GM18870 (cell line): ENCODE measurements at regions not wholly inside any gene's neighbourhood (a gene's known extent, or its start where the extent isn't known, plus 50 kb on each side); places are given as distances from the start of the nearest gene placed in this dataset.
"Not testable (repeated sequence)": the region's sequence is repeated elsewhere in the genome, so short reads cannot be mapped to it uniquely, and the experiment has no call there.

ENCODE experiments used
- ATAC-seq: cut with Tn5 transposase; IDR thresholded peaks from one replicate; pipeline ENCODE4 v1.9.1; 2021; ENCODE audit warnings: moderate library complexity; ENCODE audit not compliant: unreplicated experiment

GRCh38 chr21:25170681-25171080 lies 436.6 kb downstream of the MRPL39 start:
- no peak for ATAC-seq

DNA sequence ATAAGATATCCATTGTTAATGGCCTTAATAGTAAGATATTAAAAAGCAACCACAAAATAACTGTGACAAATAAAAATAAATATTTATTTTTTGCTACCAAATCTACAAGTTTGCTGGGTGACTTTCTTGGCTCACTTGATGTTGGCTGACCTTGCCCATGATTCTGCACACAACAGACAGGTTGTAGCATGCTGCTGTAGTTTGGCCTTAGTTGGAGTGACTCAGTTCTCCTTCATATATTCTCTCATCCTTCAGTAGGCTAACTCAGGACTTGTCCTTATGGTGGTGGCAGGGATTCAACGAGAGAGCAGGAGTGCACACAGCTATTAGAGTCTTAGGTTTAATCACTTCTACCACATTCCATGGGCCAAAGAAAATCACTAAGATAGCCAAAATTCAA lies 437.9 kb downstream of the MRPL39 start:
- ATAC-seq, result no peak

DNA sequence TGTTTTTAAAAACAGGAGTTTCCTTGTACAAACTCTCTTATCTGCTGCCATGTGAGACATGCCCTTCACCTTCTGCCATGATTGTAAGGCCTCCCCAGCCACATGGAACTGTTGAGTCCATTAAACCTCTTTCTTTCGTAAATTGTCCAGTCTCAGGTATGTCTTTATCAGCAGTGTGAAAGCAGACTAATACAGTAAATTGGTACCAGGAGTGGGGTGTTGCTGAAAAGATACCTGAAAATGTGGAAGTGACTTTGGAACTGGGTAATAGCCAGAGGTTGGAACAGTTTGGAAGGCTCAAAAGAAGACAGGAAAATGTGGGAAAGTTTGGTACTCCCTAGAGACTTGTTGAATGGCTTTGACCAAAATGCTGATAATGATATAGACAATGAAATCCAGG lies 440.4 kb downstream of the MRPL39 start:
- ATAC-seq, result not testable (repeated sequence)

GRCh38 chr21:25161571-25161970 lies 445.7 kb downstream of the MRPL39 start:
- no peak for ATAC-seq

DNA sequence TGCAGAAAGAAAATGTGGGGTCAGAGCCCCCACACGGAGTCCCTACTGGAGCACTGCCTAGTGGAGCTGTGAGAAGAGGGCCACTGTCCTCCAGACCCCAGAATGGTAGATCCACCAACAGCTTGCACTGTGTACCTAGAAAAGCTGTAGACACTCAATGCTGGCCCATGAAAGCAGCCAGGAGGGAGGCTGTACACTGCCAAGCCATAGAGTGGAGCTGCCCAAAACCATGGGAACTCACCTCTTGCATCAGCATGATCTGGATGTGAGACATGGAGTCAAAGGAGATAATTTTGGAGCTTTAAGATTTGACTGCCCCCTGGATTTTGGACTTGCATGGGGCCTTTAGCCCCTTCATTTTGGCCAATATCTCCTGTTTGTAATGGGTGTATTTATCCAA lies 452.3 kb downstream of the MRPL39 start:
- not testable (repeated sequence) for ATAC-seq

DNA sequence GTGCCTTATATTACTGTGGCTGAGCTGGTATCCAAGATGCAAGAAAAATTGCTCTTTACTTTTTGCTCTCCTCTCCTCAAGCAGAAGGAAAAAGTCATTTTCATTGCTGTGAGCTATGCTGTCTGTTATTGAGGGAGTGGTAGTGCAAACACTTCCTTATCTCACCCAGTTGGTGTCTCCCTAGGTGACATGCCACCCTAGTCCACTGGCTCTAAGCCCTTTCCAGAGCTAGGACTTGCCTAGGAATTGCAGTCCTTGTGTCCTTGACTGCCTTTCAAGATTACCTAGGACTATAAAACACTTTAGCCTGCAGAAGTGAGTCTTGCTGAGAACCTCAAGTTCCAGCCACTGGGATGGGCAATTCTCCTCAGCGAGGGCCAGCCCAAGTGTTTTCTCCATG lies 458.3 kb downstream of the MRPL39 start:
- no peak for ATAC-seq

GRCh38 chr21:25139414-25139813 lies 467.9 kb downstream of the MRPL39 start:
- no peak for ATAC-seq

DNA sequence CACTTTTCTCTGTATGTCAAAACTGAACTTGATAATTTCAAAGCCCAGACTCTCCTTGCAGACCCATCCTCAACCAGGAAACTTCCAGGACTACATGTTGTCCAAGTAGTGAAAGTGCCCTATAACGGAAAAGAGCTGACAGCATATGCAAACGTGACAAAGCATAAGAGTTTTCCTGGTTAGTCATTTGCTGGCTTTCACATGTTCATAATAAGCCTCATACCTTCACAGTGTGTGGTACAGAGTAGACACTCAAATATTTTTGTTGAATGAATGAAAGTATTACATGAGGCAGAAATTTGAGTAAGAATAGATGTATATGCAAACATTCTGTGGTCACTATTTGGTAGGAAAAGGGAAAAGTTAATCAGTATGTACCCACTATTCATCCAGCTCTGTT lies 473.3 kb downstream of the MRPL39 start:
- no peak for ATAC-seq

- ATAC-seq, result no peak
Observed at GRCh38 chr21:25127811-25128210, 479.5 kb downstream of the MRPL39 start.

- ATAC-seq, result no peak
Observed at GRCh38 chr21:25127007-25127406, 480.3 kb downstream of the MRPL39 start.

DNA sequence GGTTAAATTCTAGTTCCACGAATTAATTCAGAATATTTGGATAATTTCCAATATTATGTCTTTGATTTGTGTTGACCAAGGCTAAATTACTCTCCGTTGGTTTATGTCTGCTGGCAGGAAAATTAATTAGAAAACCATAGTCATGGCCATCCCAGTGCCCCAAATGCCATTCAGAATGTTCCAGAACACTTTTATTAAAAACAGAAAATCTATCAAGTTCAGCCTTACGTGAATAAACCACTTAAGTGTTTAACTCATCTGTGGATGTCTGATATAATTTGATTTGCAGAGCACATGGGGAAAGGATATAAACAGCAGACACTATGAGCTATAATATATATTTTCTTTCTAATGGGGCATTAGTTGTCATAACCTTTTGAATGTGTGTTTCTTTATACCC lies 480.7 kb downstream of the MRPL39 start:
- ATAC-seq, result no peak

GRCh38 chr21:25118648-25119047 lies 488.6 kb downstream of the MRPL39 start:
- ATAC-seq, result no peak

GRCh38 chr21:25115021-25115420 lies 492.3 kb downstream of the MRPL39 start:
- ATAC-seq, result peak; percentile 87

DNA sequence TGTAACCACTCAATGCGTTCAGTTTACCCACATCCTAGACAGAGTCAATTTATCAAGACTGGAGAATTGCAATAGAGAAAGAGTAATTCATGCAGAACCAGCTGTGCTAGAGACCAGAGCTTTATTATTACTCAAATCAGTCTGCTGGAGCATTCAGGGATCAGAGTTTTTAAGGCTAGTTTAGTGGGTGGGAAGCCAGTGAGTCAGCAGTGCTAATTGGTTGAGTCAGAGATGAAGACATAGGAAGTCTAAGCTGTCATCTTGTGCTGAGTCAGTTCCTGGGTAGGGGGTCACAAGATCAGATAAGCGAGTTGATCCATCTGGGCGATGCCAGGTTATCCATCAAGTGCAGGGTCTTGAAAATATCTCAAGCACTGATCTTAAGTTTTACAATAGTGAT lies 499.6 kb downstream of the MRPL39 start:
- no peak for ATAC-seq

- ATAC-seq, result no peak
Observed at GRCh38 chr21:25103500-25104207, 503.6 kb downstream of the MRPL39 start.

DNA sequence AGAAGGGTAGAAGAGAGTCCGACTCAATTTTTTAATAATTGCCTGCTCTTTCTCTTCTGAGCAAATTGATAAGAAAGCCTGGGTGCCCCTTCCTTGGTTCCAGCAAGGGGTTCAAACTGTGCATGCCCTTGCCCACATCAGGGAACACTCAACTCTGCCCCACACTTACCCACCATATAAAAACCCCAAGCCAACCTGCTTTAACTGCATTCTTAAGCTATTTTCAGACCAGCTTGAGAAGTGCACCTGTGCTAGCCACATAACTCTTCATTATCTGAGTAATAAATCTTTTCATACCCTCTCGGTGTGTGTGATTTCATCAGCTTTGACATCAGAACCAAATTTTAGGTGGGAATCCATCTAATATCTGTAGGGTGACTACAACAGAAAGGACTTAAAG lies 509.6 kb downstream of the MRPL39 start:
- no peak for ATAC-seq

GRCh38 chr21:25094695-25095094 lies 512.6 kb downstream of the MRPL39 start:
- no peak for ATAC-seq

- ATAC-seq, result no peak
Observed at GRCh38 chr21:25092441-25093011, 514.8 kb downstream of the MRPL39 start.

DNA sequence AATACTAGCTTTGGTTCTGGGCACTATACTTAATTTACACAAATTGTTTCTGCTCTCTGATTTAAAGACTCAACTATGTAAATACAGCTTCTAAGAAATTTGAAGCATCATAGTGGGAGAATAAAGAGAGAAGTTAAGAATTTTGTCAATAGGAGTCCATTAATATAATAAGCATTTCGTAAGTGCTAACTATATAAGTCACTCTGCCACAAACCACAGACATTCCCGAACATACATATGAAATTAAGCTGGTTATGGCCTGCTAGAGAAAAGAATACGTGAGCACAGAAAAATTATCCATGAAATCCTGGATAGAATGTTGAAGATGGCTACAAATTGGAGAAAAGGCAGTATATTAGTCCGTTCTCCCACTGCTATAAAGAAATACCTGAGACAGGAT lies 526.2 kb downstream of the MRPL39 start:
- no peak for ATAC-seq

DNA sequence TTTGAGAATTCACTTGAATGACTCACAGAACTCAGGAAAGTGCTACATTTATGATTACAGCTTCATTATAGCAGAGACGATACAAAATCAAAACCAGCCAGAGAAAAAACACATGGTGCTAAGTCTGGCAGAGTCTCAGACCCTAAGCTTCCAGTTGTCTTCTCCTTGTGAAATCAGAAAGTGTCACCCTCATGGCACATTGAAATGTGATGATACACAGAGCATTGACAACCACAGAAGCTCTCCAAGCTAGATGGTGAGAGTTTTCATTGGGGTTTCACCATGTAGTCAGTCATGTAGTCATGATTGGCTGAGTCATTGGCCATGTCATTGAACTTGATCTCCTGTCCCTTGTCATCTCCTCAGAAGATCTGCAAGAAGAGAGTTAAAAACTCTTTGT lies 526.6 kb downstream of the MRPL39 start:
- no peak for ATAC-seq

GRCh38 chr21:25080141-25080540 lies 527.1 kb downstream of the MRPL39 start:
- ATAC-seq, result no peak

DNA sequence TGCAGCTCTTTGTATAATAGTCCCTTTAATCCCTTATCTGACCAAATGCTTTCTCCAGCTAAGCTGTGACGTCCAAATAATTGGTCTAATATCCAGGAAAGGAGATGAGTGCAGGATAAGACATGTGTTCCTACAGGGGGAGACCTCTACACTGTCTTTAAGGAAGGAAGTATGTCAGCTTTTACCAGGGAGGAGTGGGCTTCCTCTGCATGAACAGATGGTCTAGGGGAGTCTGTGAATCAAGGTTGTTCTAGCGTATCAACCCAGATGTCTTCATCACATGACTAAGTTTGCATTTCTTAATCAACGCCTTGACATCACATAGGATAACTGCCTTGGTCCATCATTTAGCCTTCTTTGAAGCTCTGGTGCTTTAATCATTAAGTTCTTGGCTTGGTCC lies 528.2 kb downstream of the MRPL39 start:
- ATAC-seq, result no peak

DNA sequence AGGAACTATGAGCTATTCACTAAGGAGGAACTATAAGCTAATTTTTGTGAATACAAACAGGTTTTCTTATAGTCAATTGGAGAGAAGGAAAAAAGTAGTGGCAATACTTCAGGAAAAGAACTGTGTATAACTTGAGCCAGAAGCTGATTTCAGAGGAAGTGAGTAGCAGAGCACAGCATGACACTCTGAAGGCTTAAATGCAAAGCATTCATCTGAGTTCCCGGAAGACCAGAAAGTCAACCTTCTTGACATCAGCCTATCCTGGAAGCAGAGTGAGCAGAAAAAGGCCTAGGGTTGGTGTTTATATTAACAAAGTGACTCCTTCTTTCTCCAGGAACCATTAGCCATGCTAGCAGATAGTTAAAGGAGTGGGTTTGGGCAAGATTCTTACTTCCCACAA lies 545.2 kb downstream of the MRPL39 start:
- no peak for ATAC-seq
